ENCODE measurements at regions not wholly inside any gene's neighbourhood (a gene's known extent, or its start where the extent isn't known, plus 50 kb on each side); places are given as distances from the start of the nearest gene placed in this dataset.

GRCh38 chr15:66849746-66850077 lies 147.7 kb downstream of the SMAD6 start:
- Histone ChIP-seq H3K27ac (ENCODE audit: low read length) (no peak overlapping the region), H3K4me3 (ENCODE audit: low read length) (no peak overlapping the region), H3K4me1 (ENCODE audit: insufficient read depth, low read length) (no peaks in the 10 kb centered on the region), H3K36me3 (ENCODE audit: insufficient read depth, low read depth, low read length) (no peaks in the 10 kb centered on the region), H3K27me3 (ENCODE audit: insufficient read depth, low read length) (peaks cover 20% of the 10 kb centered on the region), H3K9ac (ENCODE audit: low read depth, low read length) (no peak overlapping the region), H3K9me3 (ENCODE audit: insufficient read depth, low read depth, low read length) (no peaks in the 10 kb centered on the region)

- Histone ChIP-seq H3K4me1 (ENCODE audit: insufficient read depth, low read length) (no peaks in the 10 kb centered on the region), H3K4me3 (ENCODE audit: low read length) (no peak overlapping the region), H3K9me3 (ENCODE audit: insufficient read depth, low read depth, low read length) (no peaks in the 10 kb centered on the region), H3K36me3 (ENCODE audit: insufficient read depth, low read depth, low read length) (no peaks in the 10 kb centered on the region), H3K9ac (ENCODE audit: low read depth, low read length) (no peak overlapping the region), H3K27ac (ENCODE audit: low read length) (no peak overlapping the region), H3K27me3 (ENCODE audit: insufficient read depth, low read length) (peaks cover 20% of the 10 kb centered on the region)
Measured at GRCh38 chr15:66850078-66850991, 148.3 kb downstream of the SMAD6 start.

- no peak overlapping the region for H3K4me3 ChIP-seq (ENCODE audit: low read length)
- H3K9me3 ChIP-seq (ENCODE audit: insufficient read depth, low read depth, low read length): no peaks in the 10 kb centered on the region
- H3K4me1 ChIP-seq (ENCODE audit: insufficient read depth, low read length): no peaks in the 10 kb centered on the region
- peaks cover 20% of the 10 kb centered on the region for H3K27me3 ChIP-seq (ENCODE audit: insufficient read depth, low read length)
- H3K9ac ChIP-seq (ENCODE audit: low read depth, low read length): no peak overlapping the region
- H3K27ac ChIP-seq (ENCODE audit: low read length): no peak overlapping the region
- H3K36me3 ChIP-seq (ENCODE audit: insufficient read depth, low read depth, low read length): no peaks in the 10 kb centered on the region
Measured at GRCh38 chr15:66850996-66851310, 148.9 kb downstream of the SMAD6 start.

GRCh38 chr15:66851311-66852063 lies 149.5 kb downstream of the SMAD6 start:
- no peak overlapping the region for H3K9ac ChIP-seq (ENCODE audit: low read depth, low read length)
- no peaks in the 10 kb centered on the region for H3K9me3 ChIP-seq (ENCODE audit: insufficient read depth, low read depth, low read length)
- no peak overlapping the region for H3K4me3 ChIP-seq (ENCODE audit: low read length)
- no peaks in the 10 kb centered on the region for H3K36me3 ChIP-seq (ENCODE audit: insufficient read depth, low read depth, low read length)
- H3K4me1 ChIP-seq (ENCODE audit: insufficient read depth, low read length): no peaks in the 10 kb centered on the region
- H3K27ac ChIP-seq (ENCODE audit: low read length): no peak overlapping the region
- peaks cover 20% of the 10 kb centered on the region for H3K27me3 ChIP-seq (ENCODE audit: insufficient read depth, low read length)

GRCh38 chr15:66852064-66852905 lies 150.2 kb downstream of the SMAD6 start:
- Histone ChIP-seq H3K9me3 (ENCODE audit: insufficient read depth, low read depth, low read length) (no peaks in the 10 kb centered on the region), H3K27me3 (ENCODE audit: insufficient read depth, low read length) (peaks cover 20% of the 10 kb centered on the region), H3K9ac (ENCODE audit: low read depth, low read length) (no peak overlapping the region), H3K4me1 (ENCODE audit: insufficient read depth, low read length) (no peaks in the 10 kb centered on the region), H3K4me3 (ENCODE audit: low read length) (no peak overlapping the region), H3K36me3 (ENCODE audit: insufficient read depth, low read depth, low read length) (no peaks in the 10 kb centered on the region), H3K27ac (ENCODE audit: low read length) (no peak overlapping the region)

GRCh38 chr15:66854012-66854965 lies 152.3 kb downstream of the SMAD6 start:
- no peak overlapping the region for H3K27ac ChIP-seq (ENCODE audit: low read length)
- H3K9ac ChIP-seq (ENCODE audit: low read depth, low read length): no peak overlapping the region
- H3K4me3 ChIP-seq (ENCODE audit: low read length): no peak overlapping the region
- no peaks in the 10 kb centered on the region for H3K36me3 ChIP-seq (ENCODE audit: insufficient read depth, low read depth, low read length)
- peaks cover 20% of the 10 kb centered on the region for H3K27me3 ChIP-seq (ENCODE audit: insufficient read depth, low read length)
- no peaks in the 10 kb centered on the region for H3K9me3 ChIP-seq (ENCODE audit: insufficient read depth, low read depth, low read length)
- no peaks in the 10 kb centered on the region for H3K4me1 ChIP-seq (ENCODE audit: insufficient read depth, low read length)

- Histone ChIP-seq H3K9ac (ENCODE audit: low read depth, low read length) (no peak overlapping the region), H3K36me3 (ENCODE audit: insufficient read depth, low read depth, low read length) (no peaks in the 10 kb centered on the region), H3K9me3 (ENCODE audit: insufficient read depth, low read depth, low read length) (no peaks in the 10 kb centered on the region), H3K4me3 (ENCODE audit: low read length) (no peak overlapping the region), H3K27me3 (ENCODE audit: insufficient read depth, low read length) (peaks cover 20% of the 10 kb centered on the region), H3K27ac (ENCODE audit: low read length) (no peak overlapping the region), H3K4me1 (ENCODE audit: insufficient read depth, low read length) (no peaks in the 10 kb centered on the region)
Measured at GRCh38 chr15:66855041-66855440, 153.0 kb downstream of the SMAD6 start.

- Histone ChIP-seq H3K36me3 (ENCODE audit: insufficient read depth, low read depth, low read length) (no peaks in the 10 kb centered on the region), H3K9me3 (ENCODE audit: insufficient read depth, low read depth, low read length) (no peaks in the 10 kb centered on the region), H3K4me3 (ENCODE audit: low read length) (no peak overlapping the region), H3K27me3 (ENCODE audit: insufficient read depth, low read length) (peaks cover 6% of the 10 kb centered on the region), H3K27ac (ENCODE audit: low read length) (no peak overlapping the region), H3K4me1 (ENCODE audit: insufficient read depth, low read length) (no peaks in the 10 kb centered on the region), H3K9ac (ENCODE audit: low read depth, low read length) (no peak overlapping the region)
Measured at GRCh38 chr15:66857694-66858093, 155.7 kb downstream of the SMAD6 start.

GRCh38 chr15:66858423-66859207 lies 156.6 kb downstream of the SMAD6 start:
- no peaks in the 10 kb centered on the region for H3K4me1 ChIP-seq (ENCODE audit: insufficient read depth, low read length)
- H3K27me3 ChIP-seq (ENCODE audit: insufficient read depth, low read length): no peaks in the 10 kb centered on the region
- H3K27ac ChIP-seq (ENCODE audit: low read length): no peak overlapping the region
- H3K36me3 ChIP-seq (ENCODE audit: insufficient read depth, low read depth, low read length): no peaks in the 10 kb centered on the region
- H3K9ac ChIP-seq (ENCODE audit: low read depth, low read length): no peak overlapping the region
- no peaks in the 10 kb centered on the region for H3K9me3 ChIP-seq (ENCODE audit: insufficient read depth, low read depth, low read length)
- no peak overlapping the region for H3K4me3 ChIP-seq (ENCODE audit: low read length)

GRCh38 chr15:66859688-66860253 lies 157.7 kb downstream of the SMAD6 start:
- Histone ChIP-seq H3K9ac (ENCODE audit: low read depth, low read length) (no peak overlapping the region), H3K4me1 (ENCODE audit: insufficient read depth, low read length) (no peaks in the 10 kb centered on the region), H3K36me3 (ENCODE audit: insufficient read depth, low read depth, low read length) (no peaks in the 10 kb centered on the region), H3K4me3 (ENCODE audit: low read length) (no peak overlapping the region), H3K27ac (ENCODE audit: low read length) (no peak overlapping the region), H3K27me3 (ENCODE audit: insufficient read depth, low read length) (no peaks in the 10 kb centered on the region), H3K9me3 (ENCODE audit: insufficient read depth, low read depth, low read length) (no peaks in the 10 kb centered on the region)
